ENCODE measurements at regions not wholly inside any gene's neighbourhood (a gene's known extent, or its start where the extent isn't known, plus 50 kb on each side); places are given as distances from the start of the nearest gene placed in this dataset.

DNA sequence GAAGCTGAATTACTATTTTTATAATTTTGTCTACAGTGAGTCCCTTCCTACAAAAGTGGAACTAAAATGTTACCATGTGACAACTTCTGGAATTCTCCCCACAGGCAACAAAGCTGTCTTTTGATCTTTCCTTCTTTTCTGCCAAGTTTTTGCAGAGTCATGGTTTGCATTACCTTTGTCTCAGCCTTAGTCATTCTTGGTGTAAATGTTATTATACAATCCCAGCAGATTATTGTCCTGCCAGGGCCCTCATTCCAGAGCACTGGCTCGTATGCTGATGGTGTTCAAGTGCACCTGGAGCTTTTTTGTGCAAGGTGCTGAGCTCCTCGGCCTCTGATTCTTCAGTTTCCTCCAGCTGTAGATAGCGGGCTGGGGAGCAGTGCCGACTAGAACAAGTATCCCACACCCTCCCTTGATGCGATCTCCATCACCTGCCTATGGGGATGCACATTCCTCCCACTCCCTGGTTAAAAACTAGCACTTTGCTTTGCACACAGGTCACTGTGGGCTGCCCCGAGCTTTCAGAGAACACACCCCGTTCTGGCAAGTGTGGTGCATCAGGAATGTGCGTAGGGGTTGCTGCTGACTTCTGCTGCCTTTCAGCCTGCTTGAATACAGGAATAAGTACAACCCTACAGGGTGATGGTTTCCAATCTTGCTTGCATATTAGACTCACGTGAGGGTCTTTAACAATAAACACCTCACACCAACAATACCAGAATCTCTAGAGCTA lies 263.6 kb downstream of the RNF144A start:
- TF ChIP-seq, protein P1, sequence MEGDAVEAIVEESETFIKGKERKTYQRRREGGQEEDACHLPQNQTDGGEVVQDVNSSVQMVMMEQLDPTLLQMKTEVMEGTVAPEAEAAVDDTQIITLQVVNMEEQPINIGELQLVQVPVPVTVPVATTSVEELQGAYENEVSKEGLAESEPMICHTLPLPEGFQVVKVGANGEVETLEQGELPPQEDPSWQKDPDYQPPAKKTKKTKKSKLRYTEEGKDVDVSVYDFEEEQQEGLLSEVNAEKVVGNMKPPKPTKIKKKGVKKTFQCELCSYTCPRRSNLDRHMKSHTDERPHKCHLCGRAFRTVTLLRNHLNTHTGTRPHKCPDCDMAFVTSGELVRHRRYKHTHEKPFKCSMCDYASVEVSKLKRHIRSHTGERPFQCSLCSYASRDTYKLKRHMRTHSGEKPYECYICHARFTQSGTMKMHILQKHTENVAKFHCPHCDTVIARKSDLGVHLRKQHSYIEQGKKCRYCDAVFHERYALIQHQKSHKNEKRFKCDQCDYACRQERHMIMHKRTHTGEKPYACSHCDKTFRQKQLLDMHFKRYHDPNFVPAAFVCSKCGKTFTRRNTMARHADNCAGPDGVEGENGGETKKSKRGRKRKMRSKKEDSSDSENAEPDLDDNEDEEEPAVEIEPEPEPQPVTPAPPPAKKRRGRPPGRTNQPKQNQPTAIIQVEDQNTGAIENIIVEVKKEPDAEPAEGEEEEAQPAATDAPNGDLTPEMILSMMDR (conservative IDR thresholded peaks at IDR 0.05; ENCODE audit: low read length): no peak
- TF ChIP-seq EZH2phosphoT487 (IDR thresholded peaks at IDR 0.05; ENCODE audit: borderline replicate concordance): no peak

Measured in Loucy (cell line).